ENCODE measurements at regions not wholly inside any gene's neighbourhood (a gene's known extent, or its start where the extent isn't known, plus 50 kb on each side); places are given as distances from the start of the nearest gene placed in this dataset.

- TF ChIP-seq POLR2AphosphoS5 (IDR thresholded peaks at IDR 0.05; ENCODE audit: low read depth, low read length) (no peak), TAF1 (IDR thresholded peaks at IDR 0.05; ENCODE audit: borderline replicate concordance, low read depth, low read length) (no peak), POLR2A (IDR thresholded peaks at IDR 0.05; ENCODE audit: low read depth, low read length) (no peak)
Observed at GRCh38 chr5:102114525-102115069, 181.5 kb downstream of the SLCO4C1 start.
